ENCODE measurements at regions not wholly inside any gene's neighbourhood (a gene's known extent, or its start where the extent isn't known, plus 50 kb on each side); places are given as distances from the start of the nearest gene placed in this dataset.
"Not testable (repeated sequence)": the region's sequence is repeated elsewhere in the genome, so short reads cannot be mapped to it uniquely, and the experiment has no call there.

DNA sequence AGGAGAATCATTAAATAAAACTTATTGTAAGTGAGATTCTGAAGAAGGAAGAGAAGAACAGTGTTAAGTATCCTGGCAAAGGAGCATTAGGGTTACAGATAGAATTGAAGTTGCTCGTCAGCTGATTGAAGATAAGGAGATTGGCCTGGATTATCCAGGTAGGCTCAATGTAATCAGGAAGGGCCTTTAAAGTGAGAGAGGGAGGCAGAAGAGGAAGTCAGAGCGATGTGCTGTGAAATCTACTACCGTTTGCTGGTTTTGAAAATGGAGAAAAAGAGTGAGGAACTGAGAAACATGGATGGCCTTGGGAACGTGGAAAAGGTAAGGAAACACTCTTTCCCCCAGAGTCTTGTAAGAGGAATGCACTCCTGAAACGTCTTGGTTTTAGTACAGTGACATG lies 245.7 kb downstream of the ANTXR2 start:
- DNase-seq (ENCODE audit: low read depth) = no peak
- TF ChIP-seq, protein P1, sequence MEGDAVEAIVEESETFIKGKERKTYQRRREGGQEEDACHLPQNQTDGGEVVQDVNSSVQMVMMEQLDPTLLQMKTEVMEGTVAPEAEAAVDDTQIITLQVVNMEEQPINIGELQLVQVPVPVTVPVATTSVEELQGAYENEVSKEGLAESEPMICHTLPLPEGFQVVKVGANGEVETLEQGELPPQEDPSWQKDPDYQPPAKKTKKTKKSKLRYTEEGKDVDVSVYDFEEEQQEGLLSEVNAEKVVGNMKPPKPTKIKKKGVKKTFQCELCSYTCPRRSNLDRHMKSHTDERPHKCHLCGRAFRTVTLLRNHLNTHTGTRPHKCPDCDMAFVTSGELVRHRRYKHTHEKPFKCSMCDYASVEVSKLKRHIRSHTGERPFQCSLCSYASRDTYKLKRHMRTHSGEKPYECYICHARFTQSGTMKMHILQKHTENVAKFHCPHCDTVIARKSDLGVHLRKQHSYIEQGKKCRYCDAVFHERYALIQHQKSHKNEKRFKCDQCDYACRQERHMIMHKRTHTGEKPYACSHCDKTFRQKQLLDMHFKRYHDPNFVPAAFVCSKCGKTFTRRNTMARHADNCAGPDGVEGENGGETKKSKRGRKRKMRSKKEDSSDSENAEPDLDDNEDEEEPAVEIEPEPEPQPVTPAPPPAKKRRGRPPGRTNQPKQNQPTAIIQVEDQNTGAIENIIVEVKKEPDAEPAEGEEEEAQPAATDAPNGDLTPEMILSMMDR (IDR thresholded peaks at IDR 0.05; ENCODE audit: control insufficient read depth, extremely low read depth, insufficient read depth) = no peak
- no peak overlapping the region for H3K4me3 ChIP-seq (ENCODE audit: low read depth, low read length)

DNA sequence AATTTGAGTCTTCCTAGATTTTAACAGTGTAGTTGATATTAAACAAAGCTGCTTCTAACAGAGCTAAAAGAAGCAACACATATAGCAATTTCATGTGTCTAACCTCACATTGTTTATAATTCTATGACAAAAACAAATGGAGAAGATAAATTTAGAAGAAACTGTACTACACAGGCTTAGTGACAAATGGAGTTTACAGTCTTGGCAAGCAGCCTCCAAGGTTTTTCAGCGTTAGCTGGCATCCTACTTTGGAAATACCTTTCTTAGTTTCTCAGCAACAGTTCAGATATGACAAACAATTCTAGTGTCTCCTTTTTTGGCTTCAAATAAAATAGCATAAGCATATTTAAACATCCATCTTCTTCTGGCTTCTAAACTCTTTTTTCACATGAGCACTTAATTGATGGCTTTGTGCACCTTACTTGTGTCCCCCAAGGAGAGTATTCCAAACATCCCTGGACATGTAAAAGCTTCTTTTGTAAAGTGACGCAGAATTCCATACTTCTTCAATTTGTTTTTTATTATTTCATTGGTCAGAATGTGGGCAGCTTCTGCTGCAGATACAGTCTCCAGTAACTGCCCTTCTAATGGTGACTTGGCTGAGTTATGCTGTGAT lies 249.8 kb downstream of the ANTXR2 start:
- TF ChIP-seq, protein P1 (IDR thresholded peaks at IDR 0.05; ENCODE audit: control insufficient read depth, extremely low read depth, insufficient read depth) = no peak
- H3K4me3 ChIP-seq (ENCODE audit: low read depth, low read length) = no peak overlapping the region
- DNase-seq (ENCODE audit: low read depth) = no peak

GRCh38 chr4:79820427-79820826 lies 252.6 kb downstream of the ANTXR2 start:
- TF ChIP-seq, protein P1 (IDR thresholded peaks at IDR 0.05; ENCODE audit: control insufficient read depth, extremely low read depth, insufficient read depth) = no peak
- no peak for DNase-seq (ENCODE audit: low read depth)
- no peak overlapping the region for H3K4me3 ChIP-seq (ENCODE audit: low read depth, low read length)

DNA sequence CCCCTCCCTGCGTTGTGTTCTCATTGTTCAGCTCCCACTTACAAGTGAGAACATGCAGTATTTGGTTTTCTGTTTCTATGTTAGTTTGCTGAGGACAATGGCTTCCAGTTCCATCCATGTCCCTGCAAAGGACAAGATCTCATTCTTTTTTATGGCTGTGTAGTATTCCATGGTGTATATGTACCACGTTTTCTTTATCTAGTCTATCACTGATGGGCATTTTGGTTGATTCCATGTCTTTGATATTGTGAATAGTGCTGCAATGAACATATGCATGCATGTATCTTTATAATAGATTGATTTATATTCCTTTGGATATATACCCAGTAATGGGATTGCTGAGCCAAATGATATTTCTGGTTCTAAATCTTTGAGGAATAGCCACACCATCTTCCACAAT lies 265.1 kb downstream of the ANTXR2 start:
- not testable (repeated sequence) for H3K4me3 ChIP-seq (ENCODE audit: low read depth, low read length)

DNA sequence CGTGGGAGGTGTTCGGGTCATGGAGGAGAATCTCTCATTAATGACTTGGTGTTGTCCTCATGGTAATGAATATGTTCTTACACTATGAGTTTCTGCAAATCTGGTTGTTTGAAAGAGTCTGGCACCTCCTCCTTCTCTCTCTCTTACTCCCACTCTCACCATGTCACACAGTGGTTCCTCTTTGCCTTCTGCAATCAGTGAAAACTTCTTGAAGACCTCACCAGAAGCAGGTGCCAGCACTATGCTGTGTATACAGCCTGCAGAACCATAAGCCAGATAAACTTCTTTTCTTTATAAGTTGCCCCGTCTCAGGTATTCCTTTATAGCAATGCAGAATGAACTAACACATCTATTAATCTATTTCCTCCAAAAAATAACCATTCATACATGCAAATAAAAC lies 275.0 kb downstream of the ANTXR2 start:
- H3K4me3 ChIP-seq (ENCODE audit: low read depth, low read length) = no peak overlapping the region
- TF ChIP-seq, protein P1 (IDR thresholded peaks at IDR 0.05; ENCODE audit: control insufficient read depth, extremely low read depth, insufficient read depth) = no peak
- DNase-seq (ENCODE audit: low read depth) = no peak

More for the DNA sequence above, 265.1 kb downstream of the ANTXR2 start:
- not testable (repeated sequence) for DNase-seq (ENCODE audit: low read depth)

- no peak overlapping the region for H3K4me3 ChIP-seq (ENCODE audit: low read depth, low read length)
- TF ChIP-seq, protein P1 (IDR thresholded peaks at IDR 0.05; ENCODE audit: control insufficient read depth, extremely low read depth, insufficient read depth) = no peak
- no peak for DNase-seq (ENCODE audit: low read depth)
Observed at GRCh38 chr4:79796948-79797347, 276.1 kb downstream of the ANTXR2 start.

DNA sequence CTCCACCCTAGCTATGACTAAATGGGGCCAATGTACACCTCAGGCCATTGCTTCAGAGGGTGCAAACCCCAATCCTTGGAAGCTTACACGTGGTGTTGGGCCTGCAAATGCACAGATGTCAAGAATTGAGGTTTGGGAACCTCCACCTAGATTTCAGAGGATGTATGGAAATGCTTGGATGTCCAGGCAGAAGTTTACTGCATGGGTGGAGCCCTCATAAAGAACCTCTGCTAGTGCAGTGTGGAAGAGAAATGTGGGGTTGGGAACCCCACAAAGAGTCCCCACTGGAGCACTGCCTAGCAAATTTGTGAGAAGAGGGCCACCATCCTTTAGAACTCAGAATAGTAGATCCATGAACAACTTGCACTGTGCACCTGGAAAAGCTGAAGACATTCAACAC lies 284.1 kb downstream of the ANTXR2 start:
- TF ChIP-seq, protein P1 (IDR thresholded peaks at IDR 0.05; ENCODE audit: control insufficient read depth, extremely low read depth, insufficient read depth) = no peak
- no peak overlapping the region for H3K4me3 ChIP-seq (ENCODE audit: low read depth, low read length)
- DNase-seq (ENCODE audit: low read depth) = no peak

All from LNCaP clone FGC (cell line).